Activated CD8-positive, alpha-beta memory T cell treated with anti-CD3 and anti-CD28 coated beads for 36 hours (primary cell): ENCODE measurements at regions not wholly inside any gene's neighbourhood (a gene's known extent, or its start where the extent isn't known, plus 50 kb on each side); places are given as distances from the start of the nearest gene placed in this dataset.

Experiments used
- CTCF ChIA-PET: fragments of 350-600 bp; sonication (Branson Sonifier 250); formaldehyde crosslinking; loops from one replicate; lab custom pipeline; 2021; ENCODE audit warnings: antibody characterized with exemption; lab: Charles Lee
- POLR2A ChIA-PET: fragments of 350-600 bp; sonication (Branson Sonifier 250); formaldehyde crosslinking; loops from one replicate; lab custom pipeline; 2021; ENCODE audit warnings: antibody characterized with exemption; lab: Charles Lee

DNA sequence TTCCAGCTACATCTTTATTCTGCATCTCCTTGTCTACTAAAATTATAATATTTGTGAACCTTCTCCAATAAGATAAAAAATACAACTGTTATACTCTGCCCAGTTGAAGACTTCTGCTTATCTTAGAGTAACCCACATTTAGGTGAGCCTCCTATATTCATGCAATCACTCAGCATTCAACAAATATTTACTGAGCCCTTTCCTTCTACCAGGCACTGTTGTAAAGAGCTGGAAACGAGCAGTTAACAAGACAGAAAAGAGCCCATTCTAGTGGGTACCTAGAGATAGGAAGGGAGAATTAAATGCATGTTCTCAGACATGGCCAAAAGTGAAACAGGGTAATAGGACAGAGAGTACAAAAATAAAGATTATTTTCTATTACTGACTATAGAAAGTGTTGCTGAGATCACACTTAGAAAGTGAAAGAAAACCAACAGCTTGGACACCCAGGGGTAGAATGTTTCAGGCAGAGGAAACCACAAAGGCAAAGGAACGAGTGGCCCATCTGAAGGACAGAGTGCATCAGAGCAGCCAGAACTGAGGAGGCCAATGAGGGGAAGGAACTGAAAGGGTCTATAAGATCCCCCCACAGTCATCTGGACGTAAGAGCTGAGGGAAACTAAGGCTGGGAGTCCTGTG lies 50.8 kb upstream of the SMLR1 start:
- ChIA-PET CTCF (no interaction called here), POLR2A (no interaction called here)
